ENCODE measurements at regions not wholly inside any gene's neighbourhood (a gene's known extent, or its start where the extent isn't known, plus 50 kb on each side); places are given as distances from the start of the nearest gene placed in this dataset.

DNA sequence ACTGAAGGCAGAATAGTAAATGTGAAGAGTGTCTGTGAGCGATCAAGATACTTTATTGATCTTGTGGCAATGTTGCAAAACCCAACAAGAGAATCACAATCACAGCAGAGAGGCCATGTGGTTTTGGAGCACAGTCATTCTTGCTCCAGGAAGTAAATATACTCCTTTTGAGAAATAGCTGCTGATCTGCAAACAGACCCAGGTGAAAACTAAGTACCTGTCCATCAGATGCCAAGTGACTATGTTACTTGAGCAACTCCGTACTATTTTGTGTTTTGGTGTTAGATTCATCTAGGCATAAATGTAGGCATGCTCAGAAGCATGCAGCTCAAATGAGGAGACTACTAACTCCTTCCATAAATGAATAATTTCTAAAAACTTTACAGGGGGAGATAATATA is 627.9 kb downstream of the ZBBX start:
- TF ChIP-seq POLR2AphosphoS5 (IDR thresholded peaks at IDR 0.05) (no peak), CTCF (IDR thresholded peaks at IDR 0.05) (no peak), POLR2A (IDR thresholded peaks at IDR 0.05) (no peak)
- intact Hi-C loops (cut with DNase I), result no loop called here
- no peaks in the 10 kb centered on the region for H3K4me1 ChIP-seq (replicated peaks)
- H3K27me3 ChIP-seq (replicated peaks; ENCODE audit: insufficient read depth), result no peaks in the 10 kb centered on the region
- H3K27ac ChIP-seq, result no peak overlapping the region
- H3K36me3 ChIP-seq, result no peaks in the 10 kb centered on the region
- no peaks in the 10 kb centered on the region for H3K9me3 ChIP-seq
- H3K4me3 ChIP-seq, result no peak overlapping the region
- DNase-seq (ENCODE audit: low spot score), result no peak
- WGBS, result 89% methylated on average over 2 of the region's 2 CpGs

DNA sequence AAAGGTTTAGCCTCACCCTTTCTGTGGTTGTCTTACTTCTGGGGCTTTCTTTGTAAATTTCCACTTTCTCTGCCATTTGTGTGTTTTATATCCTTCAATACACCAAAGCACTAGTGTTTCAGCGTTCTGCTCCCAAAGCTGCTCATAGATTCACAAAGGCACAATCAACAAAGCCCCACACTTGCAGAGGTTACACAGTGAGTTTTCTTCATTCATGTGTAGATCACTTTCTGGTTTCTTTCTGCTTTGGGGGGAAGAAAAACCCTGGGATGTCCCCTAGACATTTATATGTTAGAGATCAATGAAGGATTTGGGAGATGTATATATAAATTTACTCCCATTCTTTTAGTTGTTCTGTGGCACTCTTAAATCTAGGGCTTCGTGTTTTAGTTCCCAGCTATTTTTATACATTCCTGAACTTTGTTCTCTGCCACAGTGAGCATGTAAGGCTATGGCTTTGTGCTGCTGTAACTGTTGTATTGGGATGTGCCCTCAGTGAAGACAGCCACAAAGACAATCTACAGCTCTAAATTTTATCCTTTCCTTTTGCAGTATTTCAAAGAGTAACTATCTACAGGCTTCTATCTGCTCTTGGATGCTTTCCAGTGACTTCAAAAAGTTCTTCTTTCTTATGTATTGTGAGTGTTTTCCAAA is 636.5 kb downstream of the ZBBX start:
- Histone ChIP-seq H3K36me3 (no peaks in the 10 kb centered on the region), H3K9me3 (no peaks in the 10 kb centered on the region), H3K4me3 (no peak overlapping the region), H3K4me1 (replicated peaks) (no peaks in the 10 kb centered on the region), H3K27me3 (replicated peaks; ENCODE audit: insufficient read depth) (no peaks in the 10 kb centered on the region), H3K27ac (no peak overlapping the region)
- 30% methylated on average over 2 of the region's 2 CpGs for WGBS
- no peak for DNase-seq (ENCODE audit: low spot score)
- intact Hi-C loops (cut with DNase I), result no loop called here
- no peak for TF ChIP-seq POLR2AphosphoS5 (IDR thresholded peaks at IDR 0.05)
- TF ChIP-seq CTCF (IDR thresholded peaks at IDR 0.05), result no peak
- TF ChIP-seq POLR2A (IDR thresholded peaks at IDR 0.05), result no peak

DNA sequence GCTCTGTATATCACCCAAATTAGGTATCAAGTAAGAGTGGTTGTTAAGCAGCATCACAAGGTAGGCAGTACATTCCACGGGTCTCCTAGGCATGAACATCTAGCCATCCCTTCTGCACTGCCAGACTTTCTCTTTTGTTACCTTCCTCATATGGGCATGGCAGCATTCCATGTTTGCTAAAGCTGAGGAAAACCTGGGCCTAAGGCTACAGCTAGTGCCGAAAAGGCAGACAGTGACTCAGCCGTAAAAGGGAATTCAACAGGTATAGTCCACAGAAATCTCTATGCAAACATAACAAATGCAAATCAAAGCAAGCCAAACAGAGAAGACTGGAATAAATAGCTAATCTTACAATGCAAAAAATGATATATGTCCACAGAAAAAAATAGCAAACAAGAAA is 645.4 kb downstream of the ZBBX start:
- no peak for DNase-seq (ENCODE audit: low spot score)
- TF ChIP-seq CTCF (IDR thresholded peaks at IDR 0.05) (no peak), POLR2A (IDR thresholded peaks at IDR 0.05) (no peak), POLR2AphosphoS5 (IDR thresholded peaks at IDR 0.05) (no peak)
- Histone ChIP-seq H3K4me1 (replicated peaks) (no peaks in the 10 kb centered on the region), H3K36me3 (no peaks in the 10 kb centered on the region), H3K9me3 (no peaks in the 10 kb centered on the region), H3K27ac (no peak overlapping the region), H3K27me3 (replicated peaks; ENCODE audit: insufficient read depth) (no peaks in the 10 kb centered on the region), H3K4me3 (no peak overlapping the region)
- WGBS, result 66% methylated on average over 3 of the region's 3 CpGs
- intact Hi-C loops (cut with DNase I), result no loop called here

DNA sequence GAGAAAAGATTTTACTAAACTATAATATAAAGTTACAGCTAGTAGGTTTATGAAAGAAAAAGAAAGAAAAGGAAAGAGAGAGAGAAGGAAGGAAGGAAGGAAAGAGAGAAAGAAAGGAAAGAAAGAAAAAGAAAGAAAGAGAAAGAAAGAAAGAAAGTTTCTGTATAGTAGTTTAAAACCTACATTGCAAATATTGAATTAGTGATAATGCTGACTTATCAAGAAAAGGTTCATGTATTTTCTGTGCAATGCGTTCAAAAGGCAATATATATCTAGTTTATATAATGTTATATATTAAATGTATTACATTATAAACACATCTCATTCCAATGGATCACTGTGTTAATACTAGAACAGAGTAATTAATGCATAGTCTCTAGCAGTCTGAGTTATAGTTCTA is 648.4 kb downstream of the ZBBX start:
- no peaks in the 10 kb centered on the region for H3K9me3 ChIP-seq
- intact Hi-C loops (cut with DNase I), result no loop called here
- no peaks in the 10 kb centered on the region for H3K36me3 ChIP-seq
- no peak overlapping the region for H3K4me3 ChIP-seq
- WGBS, result 78% methylated on average over 1 of the region's 1 CpG
- H3K27ac ChIP-seq, result no peak overlapping the region
- no peak for TF ChIP-seq POLR2A (IDR thresholded peaks at IDR 0.05)
- no peak for TF ChIP-seq POLR2AphosphoS5 (IDR thresholded peaks at IDR 0.05)
- TF ChIP-seq CTCF (IDR thresholded peaks at IDR 0.05), result no peak
- no peaks in the 10 kb centered on the region for H3K27me3 ChIP-seq (replicated peaks; ENCODE audit: insufficient read depth)
- DNase-seq (ENCODE audit: low spot score), result no peak
- no peaks in the 10 kb centered on the region for H3K4me1 ChIP-seq (replicated peaks)

DNA sequence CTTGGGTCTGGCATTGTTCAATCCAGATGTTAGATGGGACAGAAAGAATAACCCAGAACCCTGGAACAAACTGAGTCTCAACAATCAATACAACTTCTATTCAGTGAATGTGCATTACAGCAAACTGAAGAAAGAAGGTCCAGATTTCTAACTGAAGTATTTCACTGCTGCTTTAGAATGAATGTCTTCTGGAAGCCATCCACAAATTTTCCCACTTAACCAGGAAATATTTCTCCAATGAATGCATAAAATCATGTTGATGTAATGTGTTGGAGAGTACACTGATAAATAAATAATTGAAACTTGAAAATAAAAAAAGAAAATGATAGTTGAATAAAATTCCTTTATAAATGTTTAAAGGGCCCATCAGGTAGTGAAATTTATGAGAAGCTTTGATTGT is 658.6 kb downstream of the ZBBX start:
- no peak overlapping the region for H3K27ac ChIP-seq
- TF ChIP-seq POLR2A (IDR thresholded peaks at IDR 0.05), result no peak
- no peak for TF ChIP-seq POLR2AphosphoS5 (IDR thresholded peaks at IDR 0.05)
- no peak for TF ChIP-seq CTCF (IDR thresholded peaks at IDR 0.05)
- DNase-seq (ENCODE audit: low spot score), result no peak
- H3K4me3 ChIP-seq, result no peak overlapping the region
- H3K27me3 ChIP-seq (replicated peaks; ENCODE audit: insufficient read depth), result no peaks in the 10 kb centered on the region
- no peaks in the 10 kb centered on the region for H3K36me3 ChIP-seq
- no peaks in the 10 kb centered on the region for H3K4me1 ChIP-seq (replicated peaks)
- intact Hi-C loops (cut with DNase I), result no loop called here
- no peaks in the 10 kb centered on the region for H3K9me3 ChIP-seq

Measured in prostate gland (tissue), 2 donors.